H9 (cell line): ENCODE measurements at regions not wholly inside any gene's neighbourhood (a gene's known extent, or its start where the extent isn't known, plus 50 kb on each side); places are given as distances from the start of the nearest gene placed in this dataset.

ENCODE experiments used
- DNase-seq: peaks from one replicate; pipeline ENCODE4 v3.0.0-alpha.2; 2017
- H2AFZ ChIP-seq: one replicate; pipeline ENCODE4 v1.6.1; 2013; ENCODE audit warnings: mild to moderate bottlenecking, low read length, control low read depth, moderate library complexity
- H2AK5ac ChIP-seq: 2 replicates; pipeline ENCODE4 v1.6.1; 2013; ENCODE audit warnings: low read length, control low read depth, mixed read lengths; ENCODE audit not compliant: insufficient read length
- H2BK120ac ChIP-seq: one replicate; pipeline ENCODE4 v1.6.1; 2013; ENCODE audit warnings: low read depth, mild to moderate bottlenecking, low read length, control low read depth, inconsistent platforms; ENCODE audit not compliant: poor library complexity, severe bottlenecking
- H2BK12ac ChIP-seq: 2 replicates; pipeline ENCODE4 v1.6.1; 2013; ENCODE audit warnings: low read length, control low read depth, mixed read lengths, low read depth; ENCODE audit not compliant: insufficient read length
- H2BK15ac ChIP-seq: 2 replicates; pipeline ENCODE4 v1.6.1; 2013; ENCODE audit warnings: low read depth, low read length, control low read depth
- H2BK20ac ChIP-seq: one replicate; pipeline ENCODE4 v1.6.1; 2013; ENCODE audit warnings: low read depth, mild to moderate bottlenecking, low read length, control low read depth, inconsistent platforms; ENCODE audit not compliant: poor library complexity, severe bottlenecking
- H2BK5ac ChIP-seq: 2 replicates; pipeline ENCODE4 v1.6.1; 2013; ENCODE audit warnings: low read length, control low read depth, mixed read lengths; ENCODE audit not compliant: insufficient read length
- H3K14ac ChIP-seq: 2 replicates; pipeline ENCODE4 v1.6.1; 2013; ENCODE audit warnings: low read length, control low read depth; ENCODE audit not compliant: insufficient read depth
- H3K18ac ChIP-seq: 2 replicates; pipeline ENCODE4 v1.6.1; 2013; ENCODE audit warnings: low read depth, mild to moderate bottlenecking, mixed read lengths, low read length, control low read depth; ENCODE audit not compliant: insufficient read length
- H3K23ac ChIP-seq: 2 replicates; pipeline ENCODE4 v1.6.1; 2013; ENCODE audit warnings: low read length, control low read depth, mixed read lengths, low read depth; ENCODE audit not compliant: insufficient read length
- H3K23me2 ChIP-seq: 2 replicates; pipeline ENCODE4 v1.6.1; 2013; ENCODE audit warnings: low read depth, mild to moderate bottlenecking, mixed read lengths, low read length, control low read depth; ENCODE audit not compliant: insufficient read length, poor library complexity, severe bottlenecking
- H3K27ac ChIP-seq: 2 replicates; pipeline ENCODE4 v1.5.1; 2013; ENCODE audit warnings: low read length, control low read depth, mixed read lengths, low read depth; ENCODE audit not compliant: insufficient read length
- H3K27me3 ChIP-seq: 2 replicates; pipeline ENCODE4 v1.6.1; 2013; ENCODE audit warnings: low read length, control low read depth, inconsistent platforms; ENCODE audit not compliant: insufficient read depth
- H3K4ac ChIP-seq: 2 replicates; pipeline ENCODE4 v1.6.1; 2013; ENCODE audit warnings: low read depth, mild to moderate bottlenecking, control low read depth, inconsistent platforms, low read length, moderate library complexity
- H3K4me1 ChIP-seq: 2 replicates; pipeline ENCODE4 v1.6.1; 2013; ENCODE audit warnings: low read length, control low read depth, inconsistent platforms; ENCODE audit not compliant: insufficient read depth
- H3K4me2 ChIP-seq: 2 replicates; pipeline ENCODE4 v1.6.1; 2013; ENCODE audit warnings: low read length, control low read depth, mixed read lengths; ENCODE audit not compliant: insufficient read length, insufficient read depth
- H3K56ac ChIP-seq: 2 replicates; pipeline ENCODE4 v1.6.1; 2013; ENCODE audit warnings: low read depth, mild to moderate bottlenecking, mixed read lengths, low read length, control low read depth; ENCODE audit not compliant: insufficient read length
- H3K79me1 ChIP-seq: 2 replicates; pipeline ENCODE4 v1.6.1; 2013; ENCODE audit warnings: low read depth, mild to moderate bottlenecking, moderate library complexity, low read length, control low read depth, inconsistent platforms; ENCODE audit not compliant: insufficient read depth, poor library complexity, severe bottlenecking
- H3K79me2 ChIP-seq: 2 replicates; pipeline ENCODE4 v1.6.1; 2013; ENCODE audit warnings: low read length, control low read depth, inconsistent platforms; ENCODE audit not compliant: insufficient read depth
- H3K9ac ChIP-seq: 2 replicates; pipeline ENCODE4 v1.6.1; 2013; ENCODE audit warnings: low read length, control low read depth, mixed read lengths; ENCODE audit not compliant: insufficient read length; ENCODE audit errors: extremely low read depth
- H3K9me3 ChIP-seq: one replicate; pipeline ENCODE4 v1.6.1; 2013; ENCODE audit warnings: low read depth, low read length, inconsistent platforms; ENCODE audit not compliant: control insufficient read depth
- H3T11ph ChIP-seq: one replicate; pipeline ENCODE4 v1.6.1; 2013; ENCODE audit warnings: mild to moderate bottlenecking, low read length, control low read depth, inconsistent platforms
- H4K20me1 ChIP-seq: one replicate; pipeline ENCODE4 v1.6.1; 2013; ENCODE audit not compliant: control insufficient read depth, insufficient read length, insufficient read depth
- H4K5ac ChIP-seq: 2 replicates; pipeline ENCODE4 v1.6.1; 2013; ENCODE audit warnings: low read depth, mild to moderate bottlenecking, mixed read lengths, low read length, control low read depth; ENCODE audit not compliant: insufficient read length
- H4K8ac ChIP-seq: replicated peaks from 2 replicates; pipeline ENCODE4 v1.6.1; 2013; ENCODE audit warnings: low read length, control low read depth, mixed read lengths, low read depth; ENCODE audit not compliant: insufficient read length
- H4K91ac ChIP-seq: 2 replicates; pipeline ENCODE4 v1.6.1; 2013; ENCODE audit warnings: low read depth, mild to moderate bottlenecking, moderate library complexity, mixed read lengths, low read length, control low read depth; ENCODE audit not compliant: insufficient read length
- H3K27ac Mint-ChIP-seq, 3 experiments: 2 replicates in 2 of 3; 3 replicates in 1 of 3; pipeline ENCODE4 v1.8.0; 2020 to 2021; ENCODE audit warnings: mixed read lengths in 3 of 3, mild to moderate bottlenecking in 1 of 3, moderate library complexity in 1 of 3
- H3K27me3 Mint-ChIP-seq: 2 replicates; pipeline ENCODE4 v1.8.0; 2021; ENCODE audit warnings: low read depth, mild to moderate bottlenecking, moderate library complexity, mixed read lengths
- H3K36me3 Mint-ChIP-seq, 3 experiments: 2 replicates in 2 of 3; 3 replicates in 1 of 3; pipeline ENCODE4 v1.8.0; 2020 to 2021; ENCODE audit warnings: low read depth in 3 of 3, mixed read lengths in 3 of 3; ENCODE audit not compliant: insufficient read depth in 1 of 3
- H3K4me1 Mint-ChIP-seq, 2 experiments: 2 replicates each; pipeline ENCODE4 v1.8.0; 2020; ENCODE audit warnings: mixed read lengths in 2 of 2
- H3K4me3 Mint-ChIP-seq, 2 experiments: 2 replicates in 1 of 2; 3 replicates in 1 of 2; pipeline ENCODE4 v1.8.0; 2020 to 2021; ENCODE audit warnings: mild to moderate bottlenecking in 2 of 2, mixed read lengths in 2 of 2, moderate library complexity in 1 of 2
- H3K9me3 Mint-ChIP-seq, 2 experiments: 2 replicates in 1 of 2; 3 replicates in 1 of 2; pipeline ENCODE4 v1.8.0; 2020; ENCODE audit warnings: mild to moderate bottlenecking in 2 of 2, mixed read lengths in 2 of 2, moderate library complexity in 1 of 2
- WGBS: extraction: QIAGEN DNeasy Blood & Tissue Kit; methylation state at CpG from one replicate; pipeline ENCODE4 v1.1.7; 2013; ENCODE audit warnings: missing lambda C conversion rate, low lambda C conversion rate, mixed read lengths; ENCODE audit not compliant: insufficient read length; ENCODE audit errors: extremely low coverage; 5-methylcytosine and 5-hydroxymethylcytosine counted together
- TF ChIP-seq, protein P1 (sequence below): fragments of 200-600 bp; sonication (generic); conservative IDR thresholded peaks from 3 replicates; pipeline ENCODE4 v1.8.0; 2021; ENCODE audit warnings: antibody characterized with exemption, mild to moderate bottlenecking

DNA sequence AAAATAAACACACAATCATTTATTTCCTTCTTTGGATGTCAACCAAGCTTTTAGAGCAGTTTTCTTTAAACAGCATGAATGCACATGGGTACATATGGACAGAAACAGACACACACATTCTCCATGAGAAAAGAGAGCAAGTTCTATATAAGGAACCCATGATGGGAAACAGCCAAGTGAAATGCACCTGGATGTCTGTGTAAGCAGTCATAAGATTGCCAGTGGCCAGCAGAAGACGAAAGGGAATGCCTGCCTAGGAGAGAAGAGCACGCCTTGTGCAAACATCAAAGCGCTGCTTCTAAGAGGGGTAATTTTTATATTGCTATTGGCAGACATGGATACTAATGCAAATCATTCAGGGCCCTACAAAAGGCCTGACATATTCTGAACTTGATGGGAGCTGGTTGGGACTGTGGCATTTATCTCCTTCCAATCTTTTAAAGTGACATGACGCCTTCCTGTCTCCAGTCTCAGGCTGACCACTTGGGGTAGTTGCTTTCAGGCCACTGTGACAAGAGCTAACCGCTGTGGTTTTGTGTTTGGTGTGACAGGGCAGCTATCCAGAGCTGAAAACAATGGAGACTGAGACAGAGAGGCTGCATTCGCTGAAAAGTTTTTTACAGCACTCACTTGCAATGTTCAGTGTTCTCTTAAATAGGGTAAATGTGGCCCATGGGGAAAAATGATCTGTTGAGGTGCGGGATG, 75.0 kb upstream of the DPT start:
- peak overlapping the region in 1 of 3 experiments; percentile 32; a peak in 2 of 7 replicates for H3K27ac Mint-ChIP-seq

More for the DNA sequence above, 75.0 kb upstream of the DPT start:
- Histone ChIP-seq H3K23me2 (no peaks in the 10 kb centered on the region), H3K9ac (no peak overlapping the region), H3K18ac (no peak overlapping the region), H2AK5ac (no peak overlapping the region), H3K9me3 (no peaks in the 10 kb centered on the region), H2BK12ac (no peak overlapping the region), H3K27me3 (no peaks in the 10 kb centered on the region), H2BK5ac (no peak overlapping the region), H4K5ac (no peak overlapping the region), H3K23ac (no peak overlapping the region), H3K79me2 (no peaks in the 10 kb centered on the region), H3K4me2 (no peak overlapping the region), H2BK15ac (no peak overlapping the region), H2BK20ac (no peak overlapping the region), H3K14ac (no peak overlapping the region), H2AFZ (no peak overlapping the region), H4K8ac (no peak overlapping the region), H4K91ac (no peak overlapping the region), H3K27ac (no peak overlapping the region), H4K20me1 (no peaks in the 10 kb centered on the region), H3K4me1 (no peaks in the 10 kb centered on the region; the same call in 1 of the 2 replicates), H3K4ac (no peak overlapping the region), H3K79me1 (no peaks in the 10 kb centered on the region), H2BK120ac (no peak overlapping the region), H3T11ph (no peak overlapping the region), H3K56ac (no peak overlapping the region)
- no peak overlapping the region for H3K4me3 Mint-ChIP-seq
- no peaks in the 10 kb centered on the region; the same call in 1 of the 2 replicates for H3K27me3 Mint-ChIP-seq
- H3K9me3 Mint-ChIP-seq = no peaks in the 10 kb centered on the region
- H3K4me1 Mint-ChIP-seq = peaks cover 27 to 33% of the 10 kb centered on the region in 2 experiments
- no peaks in the 10 kb centered on the region for H3K36me3 Mint-ChIP-seq
- TF ChIP-seq, protein P1, sequence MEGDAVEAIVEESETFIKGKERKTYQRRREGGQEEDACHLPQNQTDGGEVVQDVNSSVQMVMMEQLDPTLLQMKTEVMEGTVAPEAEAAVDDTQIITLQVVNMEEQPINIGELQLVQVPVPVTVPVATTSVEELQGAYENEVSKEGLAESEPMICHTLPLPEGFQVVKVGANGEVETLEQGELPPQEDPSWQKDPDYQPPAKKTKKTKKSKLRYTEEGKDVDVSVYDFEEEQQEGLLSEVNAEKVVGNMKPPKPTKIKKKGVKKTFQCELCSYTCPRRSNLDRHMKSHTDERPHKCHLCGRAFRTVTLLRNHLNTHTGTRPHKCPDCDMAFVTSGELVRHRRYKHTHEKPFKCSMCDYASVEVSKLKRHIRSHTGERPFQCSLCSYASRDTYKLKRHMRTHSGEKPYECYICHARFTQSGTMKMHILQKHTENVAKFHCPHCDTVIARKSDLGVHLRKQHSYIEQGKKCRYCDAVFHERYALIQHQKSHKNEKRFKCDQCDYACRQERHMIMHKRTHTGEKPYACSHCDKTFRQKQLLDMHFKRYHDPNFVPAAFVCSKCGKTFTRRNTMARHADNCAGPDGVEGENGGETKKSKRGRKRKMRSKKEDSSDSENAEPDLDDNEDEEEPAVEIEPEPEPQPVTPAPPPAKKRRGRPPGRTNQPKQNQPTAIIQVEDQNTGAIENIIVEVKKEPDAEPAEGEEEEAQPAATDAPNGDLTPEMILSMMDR = no peak
- WGBS = no CpG with 5 or more reads among the region's 7 CpGs
- DNase-seq = peak; percentile 31
